Posterior cingulate gyrus (tissue), 11 donors: ENCODE measurements at regions not wholly inside any gene's neighbourhood (a gene's known extent, or its start where the extent isn't known, plus 50 kb on each side); places are given as distances from the start of the nearest gene placed in this dataset.

Experiments
- DNase-seq, 10 donors: peaks; one replicate each; pipeline versions ENCODE4 v3.0.0 to v3.0.0-alpha.2; 2020 to 2021; ENCODE audit warnings: mixed read lengths in 3 of 10
- intact Hi-C: fragments of 100-400 bp; cut with DNase I; formaldehyde crosslinking; loops from one replicate; pipeline ENCODE4 v1.15.1; 2023

- intact Hi-C loops, result no loop called here
- no peak for DNase-seq
These were observed 202.7 kb upstream of the KBTBD8 start for GRCh38 chr3:66795365-66795764.

- DNase-seq, result no peak
- intact Hi-C loops, result no loop called here
These were observed 201.8 kb upstream of the KBTBD8 start for GRCh38 chr3:66796343-66796742.

DNA sequence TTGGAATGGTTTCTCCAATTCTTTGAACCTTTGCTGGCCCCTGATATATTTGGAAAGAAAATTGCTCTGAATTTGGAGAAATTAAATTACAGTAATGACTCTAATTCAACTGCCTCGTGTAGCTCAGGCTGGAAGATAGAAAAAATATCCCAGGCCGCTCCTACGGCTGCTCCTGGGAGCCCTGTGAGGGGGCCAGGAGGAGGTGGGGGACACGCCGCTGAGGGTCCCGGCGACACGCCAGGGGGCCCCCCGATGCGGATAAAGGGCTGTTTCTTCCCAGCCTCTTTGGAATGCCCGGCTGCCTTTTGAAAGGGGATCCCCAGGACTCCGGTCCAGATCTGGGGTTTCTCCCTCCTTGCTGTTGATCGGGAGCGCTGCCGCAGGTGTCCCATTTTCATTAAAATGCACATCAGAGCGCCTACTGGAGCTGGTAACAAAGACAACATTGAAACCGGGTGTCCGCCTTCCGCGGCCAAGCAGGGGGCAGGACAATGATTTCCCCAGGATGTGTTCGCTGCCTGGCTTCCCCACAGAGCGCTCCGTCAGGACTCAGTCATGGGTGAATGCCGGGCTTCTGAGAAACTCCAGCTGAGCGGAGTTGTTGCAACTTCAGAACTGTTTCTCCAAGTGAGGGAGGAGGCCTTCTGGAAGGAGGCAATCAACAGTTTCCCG, 200.1 kb upstream of the KBTBD8 start:
- DNase-seq, result peak; percentile 24 to 92 (median 50)
- intact Hi-C loops, result no loop called here

GRCh38 chr3:66800941-66801545, 197.1 kb upstream of the KBTBD8 start:
- no peak for DNase-seq
- intact Hi-C loops, result no loop called here

DNA sequence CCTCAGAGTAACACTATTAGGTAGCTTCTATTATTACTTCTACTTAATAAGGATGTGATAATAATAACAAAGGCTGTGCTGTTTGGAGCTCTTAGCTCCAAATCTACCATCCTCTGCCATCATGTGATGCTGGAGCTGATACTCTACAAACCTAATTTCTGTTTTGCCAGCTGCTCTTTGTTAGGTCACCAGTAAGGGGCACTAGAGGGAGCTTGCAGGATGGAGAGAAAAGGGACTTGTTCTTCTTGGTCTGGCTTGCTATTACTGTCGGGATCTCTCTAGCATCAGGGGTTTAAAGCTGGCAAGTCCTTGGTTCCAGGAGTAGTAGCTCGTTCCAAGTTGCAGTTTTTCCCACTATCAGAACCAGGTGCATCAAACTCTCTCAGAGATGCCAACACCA, 194.9 kb upstream of the KBTBD8 start:
- intact Hi-C loops, result no loop called here
- DNase-seq, result no peak

- no peak for DNase-seq
These were observed 194.1 kb upstream of the KBTBD8 start for GRCh38 chr3:66803721-66804695.

DNA sequence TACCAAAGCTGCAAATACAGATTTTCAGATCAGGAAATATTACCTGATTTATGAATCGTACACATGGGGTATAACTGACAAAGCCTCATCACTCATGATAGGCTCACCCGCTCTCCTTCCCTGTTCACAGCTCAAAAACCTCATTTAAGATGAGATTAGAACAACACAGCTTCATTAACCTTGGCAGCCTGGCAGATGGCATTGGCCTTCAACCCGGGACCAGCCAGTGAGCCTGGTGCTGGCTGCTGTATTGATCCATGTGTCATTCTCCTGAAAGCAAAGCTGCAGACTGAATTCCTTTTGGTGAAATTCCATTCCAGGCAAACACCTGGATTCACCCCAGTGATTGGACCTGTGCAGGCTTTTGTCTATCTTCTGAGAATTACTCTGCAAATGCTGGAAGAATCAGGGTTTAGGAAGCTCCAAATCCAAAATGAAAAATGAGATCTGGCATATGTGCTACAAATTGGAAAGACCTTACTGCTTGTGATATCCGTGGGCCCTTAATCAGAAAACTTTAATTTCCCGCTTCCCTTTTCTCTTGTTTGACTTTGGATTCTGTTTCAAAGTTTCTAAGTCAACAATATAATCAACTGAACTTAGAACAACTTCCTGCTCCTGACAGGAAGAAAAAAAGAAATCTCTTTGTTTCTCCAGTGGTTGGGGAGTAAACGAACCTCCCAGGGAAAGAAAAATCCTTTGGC, 189.1 kb upstream of the KBTBD8 start:
- intact Hi-C loops, result no loop called here
- no peak for DNase-seq

More at GRCh38 chr3:66803721-66804695, 194.1 kb upstream of the KBTBD8 start:
- intact Hi-C loops, result no loop called here

DNA sequence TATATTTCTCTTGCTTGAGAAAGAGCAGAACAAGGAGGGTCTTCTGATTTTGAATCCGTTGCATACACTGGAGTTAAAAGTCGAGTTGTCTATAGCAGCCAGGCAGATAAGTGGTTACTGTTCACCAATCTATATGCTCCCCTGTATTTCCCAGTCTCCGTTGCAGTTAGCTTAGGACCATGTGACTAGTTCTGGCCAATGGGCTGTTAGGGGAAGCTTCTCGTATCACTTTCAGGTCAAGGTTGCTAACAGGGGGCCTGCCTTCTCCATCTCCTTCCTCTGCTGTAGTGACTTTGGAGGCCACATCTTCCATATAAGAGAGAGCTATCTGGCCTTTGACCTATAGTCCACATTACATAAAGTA, 188.5 kb upstream of the KBTBD8 start:
- no peak for DNase-seq
- intact Hi-C loops, result no loop called here

DNA sequence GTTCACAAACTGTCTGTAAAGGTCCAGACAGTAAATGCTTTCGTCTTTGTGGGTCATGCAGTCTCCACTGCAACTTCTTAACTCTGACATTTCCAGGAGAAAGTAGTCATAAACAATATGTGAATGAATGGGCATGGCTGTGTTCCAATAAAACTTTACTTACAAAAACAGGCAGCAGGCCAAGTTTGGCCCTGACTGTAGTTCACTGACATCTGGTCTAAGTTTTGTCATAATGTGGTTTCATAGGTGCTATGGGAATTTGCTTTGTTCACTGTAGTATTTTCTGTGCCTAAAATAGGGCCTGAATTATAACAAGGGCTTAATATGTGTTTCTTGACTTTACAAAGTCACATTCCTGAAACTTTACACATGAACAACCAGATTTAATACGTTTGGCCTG, 186.0 kb upstream of the KBTBD8 start:
- DNase-seq, result no peak
- intact Hi-C loops, result no loop called here

GRCh38 chr3:66812741-66813140, 185.4 kb upstream of the KBTBD8 start:
- no peak for DNase-seq
- intact Hi-C loops, result no loop called here

- intact Hi-C loops, result loop anchor here (2.0 to 5.0 kb wide), 4 partner anchors 314 to 539 kb away; partner anchors contain the start of gene LRIG1
These were observed 181.9 kb upstream of the KBTBD8 start for GRCh38 chr3:66816090-66816761.

DNA sequence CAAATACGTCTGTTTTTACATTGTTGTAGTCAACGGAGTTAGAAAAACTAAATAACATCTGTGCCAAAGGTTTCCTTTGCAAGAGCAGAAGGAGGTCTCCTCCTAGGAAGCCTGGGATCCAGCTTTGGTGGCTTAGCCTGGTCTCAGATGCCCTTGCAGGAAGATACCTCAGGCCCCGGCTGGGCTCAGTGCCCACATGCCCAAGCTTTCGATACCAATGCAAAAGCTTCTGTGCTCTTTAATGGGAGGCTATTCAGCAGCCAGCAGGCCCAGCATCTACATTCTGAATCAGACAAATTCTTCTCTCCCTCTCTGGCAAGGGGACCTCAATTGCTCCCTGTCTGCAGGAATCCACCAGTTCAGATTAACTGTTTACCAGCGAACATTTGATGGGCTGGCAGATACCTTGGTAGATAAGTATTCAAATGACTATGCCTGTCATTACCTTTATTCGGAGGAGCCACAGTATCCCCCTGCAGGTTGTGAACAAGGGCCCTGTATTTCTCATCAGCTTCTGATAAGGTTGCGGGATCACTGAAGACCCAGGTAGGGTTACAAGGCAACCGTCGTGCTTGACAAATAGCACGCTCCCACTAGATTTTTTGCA, 180.1 kb upstream of the KBTBD8 start:
- DNase-seq, result no peak

More at GRCh38 chr3:66816090-66816761, 181.9 kb upstream of the KBTBD8 start:
- no peak for DNase-seq

DNA sequence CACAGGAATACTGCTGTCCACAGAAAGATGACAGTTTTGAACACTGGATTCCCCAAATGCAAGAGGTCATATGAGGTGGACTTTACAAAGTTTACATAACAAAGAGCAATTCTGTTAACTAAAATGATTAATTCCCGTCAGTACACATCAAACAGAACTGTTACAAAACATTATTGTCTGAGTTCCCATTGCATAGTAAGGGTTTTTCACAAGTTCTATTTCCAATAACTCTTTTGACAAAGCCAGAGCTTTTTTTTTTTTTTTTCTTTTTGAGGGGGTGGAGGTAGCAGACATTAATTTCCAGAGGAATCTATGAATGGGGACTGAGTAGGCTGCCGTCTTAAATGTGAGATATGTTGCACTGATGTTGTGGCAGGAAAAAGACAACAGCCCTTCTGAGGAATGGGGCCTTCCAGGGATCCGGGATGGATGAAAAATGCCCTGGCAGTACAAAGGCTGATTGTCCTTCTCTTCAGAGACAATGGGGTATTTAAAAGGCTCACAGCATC, 178.1 kb upstream of the KBTBD8 start:
- peak in 6 of 10 donors; percentile 24 to 86 (median 41) for DNase-seq
- intact Hi-C loops, result loop anchor here (5.0 kb wide), 4 partner anchors 318 to 563 kb away; partner anchors contain the start of gene LRIG1

More for the DNA sequence above, 180.1 kb upstream of the KBTBD8 start:
- intact Hi-C loops, result loop anchor here (2.0 to 5.0 kb wide), 4 partner anchors 316 to 541 kb away; partner anchors contain the start of gene LRIG1

- intact Hi-C loops, result loop anchor here (5.0 kb wide), 1 partner anchor 565 kb away; no protein-coding TSS in a partner anchor
These were observed 175.7 kb upstream of the KBTBD8 start for GRCh38 chr3:66822186-66823008.

GRCh38 chr3:66823009-66823397, 175.1 kb upstream of the KBTBD8 start:
- no peak for DNase-seq
- intact Hi-C loops, result loop anchor here (5.0 kb wide), 1 partner anchor 566 kb away; no protein-coding TSS in a partner anchor

More at GRCh38 chr3:66822186-66823008, 175.7 kb upstream of the KBTBD8 start:
- peak in 6 of 10 donors; percentile 12 to 81 (median 50) for DNase-seq

- intact Hi-C loops, result loop anchor here (5.0 kb wide), 1 partner anchor 566 kb away; no protein-coding TSS in a partner anchor
These were observed 174.6 kb upstream of the KBTBD8 start for GRCh38 chr3:66823532-66823931.

DNA sequence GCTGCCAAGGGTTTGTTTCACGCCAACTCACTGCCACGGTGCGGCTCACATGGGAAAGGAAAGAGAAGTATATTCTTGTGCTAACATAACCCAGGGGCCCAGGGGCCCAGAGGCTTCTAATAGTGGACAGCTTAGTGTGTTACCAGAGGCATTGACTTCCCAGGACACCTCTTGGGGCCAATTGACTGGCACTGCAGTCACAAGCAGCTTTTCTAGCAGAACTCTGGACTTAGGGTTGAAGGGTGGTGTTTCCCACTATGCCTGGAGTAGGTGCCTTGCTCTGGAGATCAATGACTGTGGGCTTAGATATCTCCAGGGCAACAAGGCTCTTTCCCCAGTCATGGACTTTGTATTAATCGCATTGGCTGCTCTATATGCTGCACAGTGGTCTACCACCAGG, 172.7 kb upstream of the KBTBD8 start:
- intact Hi-C loops, result no loop called here
- DNase-seq, result no peak

More at GRCh38 chr3:66823532-66823931, 174.6 kb upstream of the KBTBD8 start:
- no peak for DNase-seq

GRCh38 chr3:66827726-66828125, 170.4 kb upstream of the KBTBD8 start:
- intact Hi-C loops, result no loop called here
- no peak for DNase-seq
